ENCODE measurements at regions not wholly inside any gene's neighbourhood (a gene's known extent, or its start where the extent isn't known, plus 50 kb on each side); places are given as distances from the start of the nearest gene placed in this dataset.
"Not testable (repeated sequence)": the region's sequence is repeated elsewhere in the genome, so short reads cannot be mapped to it uniquely, and the experiment has no call there.

GRCh38 chr2:187775651-187776050 lies 221.4 kb upstream of the TFPI start:
- H3K27me3 ChIP-seq (ENCODE audit: control insufficient read depth, insufficient read depth, low read length) = no peaks in the 10 kb centered on the region
- H3K9me3 ChIP-seq (ENCODE audit: control insufficient read depth, insufficient read depth, low read length) = no peaks in the 10 kb centered on the region
- H3K36me3 ChIP-seq (ENCODE audit: control insufficient read depth, insufficient read depth, low read length) = no peaks in the 10 kb centered on the region
- H3K9ac ChIP-seq (ENCODE audit: low read depth, low read length) = no peak overlapping the region
- H3K4me3 ChIP-seq (ENCODE audit: low read depth, low read length) = no peak overlapping the region
- peaks cover 27% of the 10 kb centered on the region for H3K4me1 ChIP-seq (ENCODE audit: control insufficient read depth, insufficient read depth, low read length)
- H3K27ac ChIP-seq (ENCODE audit: low read depth, low read length) = no peak overlapping the region

GRCh38 chr2:187782301-187782700 lies 228.1 kb upstream of the TFPI start:
- no peaks in the 10 kb centered on the region for H3K36me3 ChIP-seq (ENCODE audit: control insufficient read depth, insufficient read depth, low read length)
- H3K27me3 ChIP-seq (ENCODE audit: control insufficient read depth, insufficient read depth, low read length) = no peaks in the 10 kb centered on the region
- H3K9ac ChIP-seq (ENCODE audit: low read depth, low read length) = no peak overlapping the region
- H3K27ac ChIP-seq (ENCODE audit: low read depth, low read length) = no peak overlapping the region
- H3K4me3 ChIP-seq (ENCODE audit: low read depth, low read length) = no peak overlapping the region
- H3K9me3 ChIP-seq (ENCODE audit: control insufficient read depth, insufficient read depth, low read length) = no peaks in the 10 kb centered on the region
- H3K4me1 ChIP-seq (ENCODE audit: control insufficient read depth, insufficient read depth, low read length) = peaks cover 13% of the 10 kb centered on the region

- Histone ChIP-seq H3K4me1 (ENCODE audit: control insufficient read depth, insufficient read depth, low read length) (peaks cover 2% of the 10 kb centered on the region; the same call in 1 of the 2 replicates), H3K36me3 (ENCODE audit: control insufficient read depth, insufficient read depth, low read length) (no peaks in the 10 kb centered on the region), H3K27ac (ENCODE audit: low read depth, low read length) (no peak overlapping the region), H3K9me3 (ENCODE audit: control insufficient read depth, insufficient read depth, low read length) (no peaks in the 10 kb centered on the region), H3K4me3 (ENCODE audit: low read depth, low read length) (no peak overlapping the region), H3K27me3 (ENCODE audit: control insufficient read depth, insufficient read depth, low read length) (no peaks in the 10 kb centered on the region), H3K9ac (ENCODE audit: low read depth, low read length) (no peak overlapping the region)
Observed at GRCh38 chr2:187783446-187783845, 229.2 kb upstream of the TFPI start.

- H3K4me1 ChIP-seq (ENCODE audit: control insufficient read depth, insufficient read depth, low read length); H3K9me3 ChIP-seq (ENCODE audit: control insufficient read depth, insufficient read depth, low read length); H3K36me3 ChIP-seq (ENCODE audit: control insufficient read depth, insufficient read depth, low read length); H3K27me3 ChIP-seq (ENCODE audit: control insufficient read depth, insufficient read depth, low read length); H3K4me3 ChIP-seq (ENCODE audit: low read depth, low read length); H3K9ac ChIP-seq (ENCODE audit: low read depth, low read length); H3K27ac ChIP-seq (ENCODE audit: low read depth, low read length): not testable (repeated sequence)
Observed at GRCh38 chr2:187784138-187784537, 229.9 kb upstream of the TFPI start.

GRCh38 chr2:187799601-187800000 lies 245.4 kb upstream of the TFPI start:
- Histone ChIP-seq H3K9me3 (ENCODE audit: control insufficient read depth, insufficient read depth, low read length) (no peaks in the 10 kb centered on the region), H3K9ac (ENCODE audit: low read depth, low read length) (no peak overlapping the region), H3K27ac (ENCODE audit: low read depth, low read length) (no peak overlapping the region), H3K36me3 (ENCODE audit: control insufficient read depth, insufficient read depth, low read length) (no peaks in the 10 kb centered on the region), H3K27me3 (ENCODE audit: control insufficient read depth, insufficient read depth, low read length) (no peaks in the 10 kb centered on the region), H3K4me3 (ENCODE audit: low read depth, low read length) (no peak overlapping the region), H3K4me1 (ENCODE audit: control insufficient read depth, insufficient read depth, low read length) (no peaks in the 10 kb centered on the region)

GRCh38 chr2:187803816-187804215 lies 249.6 kb upstream of the TFPI start:
- H3K4me3 ChIP-seq (ENCODE audit: low read depth, low read length) = no peak overlapping the region
- H3K36me3 ChIP-seq (ENCODE audit: control insufficient read depth, insufficient read depth, low read length) = no peaks in the 10 kb centered on the region
- H3K27ac ChIP-seq (ENCODE audit: low read depth, low read length) = no peak overlapping the region
- H3K9me3 ChIP-seq (ENCODE audit: control insufficient read depth, insufficient read depth, low read length) = peaks cover 9% of the 10 kb centered on the region
- H3K27me3 ChIP-seq (ENCODE audit: control insufficient read depth, insufficient read depth, low read length) = no peaks in the 10 kb centered on the region
- no peak overlapping the region for H3K9ac ChIP-seq (ENCODE audit: low read depth, low read length)
- no peaks in the 10 kb centered on the region for H3K4me1 ChIP-seq (ENCODE audit: control insufficient read depth, insufficient read depth, low read length)

- H3K36me3 ChIP-seq (ENCODE audit: control insufficient read depth, insufficient read depth, low read length) = no peaks in the 10 kb centered on the region
- no peak overlapping the region for H3K27ac ChIP-seq (ENCODE audit: low read depth, low read length)
- no peaks in the 10 kb centered on the region for H3K27me3 ChIP-seq (ENCODE audit: control insufficient read depth, insufficient read depth, low read length)
- H3K4me3 ChIP-seq (ENCODE audit: low read depth, low read length) = no peak overlapping the region
- no peak overlapping the region for H3K9ac ChIP-seq (ENCODE audit: low read depth, low read length)
- H3K4me1 ChIP-seq (ENCODE audit: control insufficient read depth, insufficient read depth, low read length) = no peaks in the 10 kb centered on the region
- H3K9me3 ChIP-seq (ENCODE audit: control insufficient read depth, insufficient read depth, low read length) = peaks cover 8% of the 10 kb centered on the region
Observed at GRCh38 chr2:187815113-187815512, 260.9 kb upstream of the TFPI start.

- no peak overlapping the region for H3K9ac ChIP-seq (ENCODE audit: low read depth, low read length)
Observed at GRCh38 chr2:187819624-187820023, 265.4 kb upstream of the TFPI start.

GRCh38 chr2:187825108-187825507 lies 270.9 kb upstream of the TFPI start:
- H3K4me1 ChIP-seq (ENCODE audit: control insufficient read depth, insufficient read depth, low read length) = no peaks in the 10 kb centered on the region
- H3K27me3 ChIP-seq (ENCODE audit: control insufficient read depth, insufficient read depth, low read length) = no peaks in the 10 kb centered on the region
- no peaks in the 10 kb centered on the region for H3K36me3 ChIP-seq (ENCODE audit: control insufficient read depth, insufficient read depth, low read length)
- peaks cover 5% of the 10 kb centered on the region; the same call in 1 of the 2 replicates for H3K9me3 ChIP-seq (ENCODE audit: control insufficient read depth, insufficient read depth, low read length)
- no peak overlapping the region for H3K4me3 ChIP-seq (ENCODE audit: low read depth, low read length)
- no peak overlapping the region for H3K27ac ChIP-seq (ENCODE audit: low read depth, low read length)
- no peak overlapping the region for H3K9ac ChIP-seq (ENCODE audit: low read depth, low read length)

More at GRCh38 chr2:187819624-187820023, 265.4 kb upstream of the TFPI start:
- no peak overlapping the region for H3K27ac ChIP-seq (ENCODE audit: low read depth, low read length)
- no peaks in the 10 kb centered on the region for H3K4me1 ChIP-seq (ENCODE audit: control insufficient read depth, insufficient read depth, low read length)
- H3K36me3 ChIP-seq (ENCODE audit: control insufficient read depth, insufficient read depth, low read length) = no peaks in the 10 kb centered on the region
- peaks cover 8% of the 10 kb centered on the region; the same call in 1 of the 2 replicates for H3K9me3 ChIP-seq (ENCODE audit: control insufficient read depth, insufficient read depth, low read length)
- H3K27me3 ChIP-seq (ENCODE audit: control insufficient read depth, insufficient read depth, low read length) = no peaks in the 10 kb centered on the region
- H3K4me3 ChIP-seq (ENCODE audit: low read depth, low read length) = no peak overlapping the region

GRCh38 chr2:187826023-187826422 lies 271.8 kb upstream of the TFPI start:
- no peaks in the 10 kb centered on the region for H3K27me3 ChIP-seq (ENCODE audit: control insufficient read depth, insufficient read depth, low read length)
- H3K4me1 ChIP-seq (ENCODE audit: control insufficient read depth, insufficient read depth, low read length) = no peaks in the 10 kb centered on the region
- H3K9me3 ChIP-seq (ENCODE audit: control insufficient read depth, insufficient read depth, low read length) = peaks cover 5% of the 10 kb centered on the region; the same call in 1 of the 2 replicates
- H3K27ac ChIP-seq (ENCODE audit: low read depth, low read length) = no peak overlapping the region
- H3K36me3 ChIP-seq (ENCODE audit: control insufficient read depth, insufficient read depth, low read length) = no peaks in the 10 kb centered on the region
- H3K9ac ChIP-seq (ENCODE audit: low read depth, low read length) = no peak overlapping the region
- no peak overlapping the region for H3K4me3 ChIP-seq (ENCODE audit: low read depth, low read length)

GRCh38 chr2:187834787-187835186 lies 280.6 kb upstream of the TFPI start:
- no peaks in the 10 kb centered on the region for H3K4me1 ChIP-seq (ENCODE audit: control insufficient read depth, insufficient read depth, low read length)
- no peak overlapping the region for H3K9ac ChIP-seq (ENCODE audit: low read depth, low read length)
- no peak overlapping the region for H3K27ac ChIP-seq (ENCODE audit: low read depth, low read length)
- no peaks in the 10 kb centered on the region for H3K36me3 ChIP-seq (ENCODE audit: control insufficient read depth, insufficient read depth, low read length)
- no peak overlapping the region for H3K4me3 ChIP-seq (ENCODE audit: low read depth, low read length)
- no peaks in the 10 kb centered on the region for H3K27me3 ChIP-seq (ENCODE audit: control insufficient read depth, insufficient read depth, low read length)
- H3K9me3 ChIP-seq (ENCODE audit: control insufficient read depth, insufficient read depth, low read length) = no peaks in the 10 kb centered on the region

- Histone ChIP-seq H3K4me1 (ENCODE audit: control insufficient read depth, insufficient read depth, low read length) (no peaks in the 10 kb centered on the region), H3K36me3 (ENCODE audit: control insufficient read depth, insufficient read depth, low read length) (no peaks in the 10 kb centered on the region), H3K4me3 (ENCODE audit: low read depth, low read length) (no peak overlapping the region), H3K27me3 (ENCODE audit: control insufficient read depth, insufficient read depth, low read length) (no peaks in the 10 kb centered on the region), H3K27ac (ENCODE audit: low read depth, low read length) (no peak overlapping the region), H3K9ac (ENCODE audit: low read depth, low read length) (no peak overlapping the region), H3K9me3 (ENCODE audit: control insufficient read depth, insufficient read depth, low read length) (no peaks in the 10 kb centered on the region)
Observed at GRCh38 chr2:187838690-187839089, 284.5 kb upstream of the TFPI start.
